K562 (cell line): ENCODE measurements at regions not wholly inside any gene's neighbourhood (a gene's known extent, or its start where the extent isn't known, plus 50 kb on each side); places are given as distances from the start of the nearest gene placed in this dataset.

Experiments used
- AFF4 ChIP-seq: sonication (generic); formaldehyde crosslinking; IDR thresholded peaks from 2 replicates; pipeline ENCODE4 v1.8.0; 2023; ENCODE audit warnings: mild to moderate bottlenecking, missing genetic modification reagents
- CBX3 ChIP-seq, 2 experiments: IDR thresholded peaks; 1 replicate in 1 of 2; 2 replicates in 1 of 2; pipeline ENCODE4 v1.6.1; 2012; ENCODE audit warnings: inconsistent platforms in 2 of 2, low read length in 2 of 2, borderline replicate concordance in 1 of 2, control low read depth in 1 of 2
- CHD2 ChIP-seq: IDR thresholded peaks from 2 replicates; pipeline ENCODE4 v1.6.1; 2011; ENCODE audit warnings: low read depth, low read length
- ETS1 ChIP-seq: conservative IDR thresholded peaks from 2 replicates; pipeline ENCODE4 v1.6.1; 2011; ENCODE audit warnings: low read depth, mild to moderate bottlenecking, low read length; ENCODE audit not compliant: control insufficient read depth
- GTF3C2 ChIP-seq: IDR thresholded peaks from 3 replicates; pipeline ENCODE4 v1.6.1; 2011; ENCODE audit warnings: borderline replicate concordance, mild to moderate bottlenecking, moderate library complexity; ENCODE audit not compliant: insufficient read length; ENCODE audit errors: extremely low read depth
- HDGF ChIP-seq: fragments of 450-650 bp; IDR thresholded peaks from 2 replicates; pipeline ENCODE4 v1.6.1; 2016
- KDM1A ChIP-seq, 2 experiments: fragments of 450-650 bp; IDR thresholded peaks; 2 replicates each; pipeline ENCODE4 v1.6.1; 2016; ENCODE audit warnings: mild to moderate bottlenecking in 2 of 2
- KLF6 ChIP-seq: fragments of 250-450 bp; sonication (Bioruptor Pico); IDR thresholded peaks from 2 replicates; pipeline ENCODE4 v1.4.0; 2020; ENCODE audit warnings: mild to moderate bottlenecking, moderate library complexity, borderline replicate concordance
- NFXL1 ChIP-seq: fragments of 450-650 bp; formaldehyde crosslinking; IDR thresholded peaks from 2 replicates; pipeline ENCODE4 v1.4.0; 2021; ENCODE audit warnings: mild to moderate bottlenecking
- NONO ChIP-seq, 2 experiments: fragments of 200-400 bp in 1 of 2; fragments of 450-650 bp in 1 of 2; formaldehyde crosslinking in 1 of 2; IDR thresholded peaks; 2 replicates each; pipeline ENCODE4 v1.6.1; 2017; ENCODE audit warnings: low read depth in 2 of 2, mild to moderate bottlenecking in 2 of 2, moderate library complexity in 2 of 2, low read length in 1 of 2
- SAFB2 ChIP-seq: fragments of 200-400 bp; formaldehyde crosslinking; IDR thresholded peaks from 2 replicates; pipeline ENCODE4 v1.6.1; 2018; ENCODE audit warnings: borderline replicate concordance, low read length, low read depth, moderate library complexity; ENCODE audit not compliant: severe bottlenecking
- SNIP1 ChIP-seq: fragments of 450-650 bp; IDR thresholded peaks from 2 replicates; pipeline ENCODE4 v1.7.1; 2017; ENCODE audit warnings: low read depth, mild to moderate bottlenecking
- TAF15 ChIP-seq: fragments of 200-400 bp; formaldehyde crosslinking; IDR thresholded peaks from 2 replicates; pipeline ENCODE4 v1.6.1; 2017; ENCODE audit warnings: mild to moderate bottlenecking, low read depth, low read length, moderate library complexity
- ZKSCAN3 ChIP-seq: fragments of 250-450 bp; sonication (Bioruptor Pico); IDR thresholded peaks from 2 replicates; pipeline ENCODE4 v1.4.0; 2020
- ZNF311 ChIP-seq: fragments of 250-450 bp; sonication (Bioruptor Pico); IDR thresholded peaks from 2 replicates; pipeline ENCODE4 v1.4.0; 2020; ENCODE audit warnings: mild to moderate bottlenecking, moderate library complexity
- TF ChIP-seq, protein P1 (sequence below): fragments of 450-650 bp; IDR thresholded peaks from 2 replicates; pipeline ENCODE4 v1.7.1; 2018; ENCODE audit warnings: mild to moderate bottlenecking, low read depth; ENCODE audit not compliant: partially characterized antibody

DNA sequence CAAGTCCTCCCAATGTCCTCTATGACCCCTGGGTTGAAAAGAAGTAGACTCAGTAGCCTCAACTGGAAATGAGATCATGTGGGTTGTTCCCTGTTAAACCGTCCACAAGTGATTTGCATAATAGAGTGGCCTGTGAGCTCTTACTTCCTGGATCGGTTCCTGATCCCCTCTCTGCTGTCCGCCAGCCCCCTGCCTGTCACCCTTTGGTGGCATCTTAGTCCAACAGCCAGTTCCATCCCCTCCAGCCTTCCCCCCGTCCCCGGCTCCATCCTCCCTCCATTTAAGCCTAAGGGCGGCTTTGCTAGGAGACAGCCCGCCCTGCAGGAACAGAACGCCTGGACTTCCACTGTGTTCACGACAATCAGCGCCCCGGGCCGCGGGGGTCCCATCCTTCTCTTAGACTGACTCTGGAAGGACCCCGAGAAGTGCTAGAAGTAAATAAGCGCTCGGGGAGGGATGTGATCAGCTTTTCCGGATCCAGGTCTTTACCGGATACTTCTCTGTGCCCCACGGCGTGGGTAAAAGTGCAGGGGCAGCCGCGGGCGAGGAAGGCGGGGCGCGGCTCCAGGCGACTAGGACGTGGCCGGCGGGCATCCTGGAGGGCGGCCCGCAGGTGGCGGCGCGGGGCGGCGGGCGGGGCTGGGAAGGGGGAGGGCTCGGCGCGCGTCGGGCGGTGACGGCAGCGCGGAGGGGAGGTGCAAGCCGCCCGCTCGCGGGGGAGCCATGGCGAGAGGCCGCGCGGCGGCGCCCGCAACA lies 51.2 kb upstream of the ULK4 start (continued):
- TF ChIP-seq CBX3 (IDR thresholded peaks at IDR 0.05; ENCODE audit: borderline replicate concordance in 1 of 2, low read length in 2 of 2) (no peak), NONO (IDR thresholded peaks at IDR 0.05; ENCODE audit: low read depth in 2 of 2, low read length in 1 of 2) (no peak), AFF4 (CRISPR knock-in tag) (peak; percentile 89), ZNF311 (CRISPR knock-in tag) (peak; percentile 70; the same call in 1 of the 2 replicates), KDM1A (IDR thresholded peaks at IDR 0.05) (peak; percentile 41 to 60; a peak in 2 of 4 replicates), NFXL1 (CRISPR knock-in tag) (0 out of 2 replicates have a peak, but pooled peaks have one; percentile 13), KLF6 (CRISPR knock-in tag) (peak; percentile 20; the same call in 1 of the 2 replicates), GTF3C2 (peak; percentile 75), SAFB2 (no peak), ETS1 (no peak), HDGF (0 out of 2 replicates have a peak, but pooled peaks have one; percentile 14), TAF15 (no peak), SNIP1 (no peak), ZKSCAN3 (CRISPR knock-in tag) (no peak), CHD2 (peak; percentile 37; the same call in 1 of the 2 replicates)
- TF ChIP-seq, protein P1, sequence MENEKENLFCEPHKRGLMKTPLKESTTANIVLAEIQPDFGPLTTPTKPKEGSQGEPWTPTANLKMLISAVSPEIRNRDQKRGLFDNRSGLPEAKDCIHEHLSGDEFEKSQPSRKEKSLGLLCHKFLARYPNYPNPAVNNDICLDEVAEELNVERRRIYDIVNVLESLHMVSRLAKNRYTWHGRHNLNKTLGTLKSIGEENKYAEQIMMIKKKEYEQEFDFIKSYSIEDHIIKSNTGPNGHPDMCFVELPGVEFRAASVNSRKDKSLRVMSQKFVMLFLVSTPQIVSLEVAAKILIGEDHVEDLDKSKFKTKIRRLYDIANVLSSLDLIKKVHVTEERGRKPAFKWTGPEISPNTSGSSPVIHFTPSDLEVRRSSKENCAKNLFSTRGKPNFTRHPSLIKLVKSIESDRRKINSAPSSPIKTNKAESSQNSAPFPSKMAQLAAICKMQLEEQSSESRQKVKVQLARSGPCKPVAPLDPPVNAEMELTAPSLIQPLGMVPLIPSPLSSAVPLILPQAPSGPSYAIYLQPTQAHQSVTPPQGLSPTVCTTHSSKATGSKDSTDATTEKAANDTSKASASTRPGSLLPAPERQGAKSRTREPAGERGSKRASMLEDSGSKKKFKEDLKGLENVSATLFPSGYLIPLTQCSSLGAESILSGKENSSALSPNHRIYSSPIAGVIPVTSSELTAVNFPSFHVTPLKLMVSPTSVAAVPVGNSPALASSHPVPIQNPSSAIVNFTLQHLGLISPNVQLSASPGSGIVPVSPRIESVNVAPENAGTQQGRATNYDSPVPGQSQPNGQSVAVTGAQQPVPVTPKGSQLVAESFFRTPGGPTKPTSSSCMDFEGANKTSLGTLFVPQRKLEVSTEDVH = no peak
